Panc1 (cell line): ENCODE measurements at regions not wholly inside any gene's neighbourhood (a gene's known extent, or its start where the extent isn't known, plus 50 kb on each side); places are given as distances from the start of the nearest gene placed in this dataset.

Experiments used
- CTCF ChIP-seq: fragments of 450-650 bp; IDR thresholded peaks from 2 replicates; pipeline ENCODE4 v1.5.1; 2017; ENCODE audit warnings: mild to moderate bottlenecking
- REST ChIP-seq, 2 experiments: IDR thresholded peaks; 2 replicates each; pipeline ENCODE4 v1.6.1; 2011 to 2012; ENCODE audit warnings: low read depth in 2 of 2, control low read depth in 1 of 2, low read length in 1 of 2, mild to moderate bottlenecking in 1 of 2, moderate library complexity in 1 of 2; ENCODE audit not compliant: insufficient read depth in 1 of 2
- SIN3A ChIP-seq: IDR thresholded peaks from 2 replicates; pipeline ENCODE4 v1.6.1; 2012; ENCODE audit warnings: low read depth, mild to moderate bottlenecking, low read length, moderate library complexity, borderline replicate concordance; ENCODE audit not compliant: insufficient read depth

- TF ChIP-seq REST (IDR thresholded peaks at IDR 0.05; ENCODE audit: insufficient read depth in 1 of 2, low read depth in 2 of 2, low read length in 1 of 2) = no peak
- no peak for TF ChIP-seq CTCF
- TF ChIP-seq SIN3A = no peak
Measured at GRCh38 chr17:72266112-72266775, 145.4 kb downstream of the SOX9 start.
